ENCODE measurements at regions not wholly inside any gene's neighbourhood (a gene's known extent, or its start where the extent isn't known, plus 50 kb on each side); places are given as distances from the start of the nearest gene placed in this dataset.
"Not testable (repeated sequence)": the region's sequence is repeated elsewhere in the genome, so short reads cannot be mapped to it uniquely, and the experiment has no call there.

- no peak for TF ChIP-seq CTCF (IDR thresholded peaks at IDR 0.05)
- Histone ChIP-seq H3K4me1 (no peaks in the 10 kb centered on the region), H3K36me3 (no peaks in the 10 kb centered on the region), H3K27ac (no peak overlapping the region), H3K27me3 (no peaks in the 10 kb centered on the region), H3K9me3 (no peaks in the 10 kb centered on the region), H3K4me3 (no peak overlapping the region)
- no peak for DNase-seq
- ATAC-seq = no peak
- intact Hi-C loops (cut with DNase I) = no loop called here
Observed at GRCh38 chr9:31188496-31188895, 1195.9 kb upstream of the ACO1 start.

GRCh38 chr9:31210978-31211570, 1173.4 kb upstream of the ACO1 start:
- Histone ChIP-seq H3K9me3 (no peaks in the 10 kb centered on the region), H3K4me1 (no peaks in the 10 kb centered on the region), H3K36me3 (no peaks in the 10 kb centered on the region), H3K27ac (no peak overlapping the region), H3K27me3 (no peaks in the 10 kb centered on the region), H3K4me3 (no peak overlapping the region)
- TF ChIP-seq CTCF (IDR thresholded peaks at IDR 0.05) = no peak
- DNase-seq = peak; percentile 48
- peak; percentile 26 for ATAC-seq
- intact Hi-C loops (cut with DNase I) = no loop called here

- DNase-seq; intact Hi-C loops (cut with DNase I); H3K9me3 ChIP-seq; H3K4me1 ChIP-seq; H3K4me3 ChIP-seq; H3K36me3 ChIP-seq; H3K27me3 ChIP-seq; ATAC-seq; H3K27ac ChIP-seq: not testable (repeated sequence)
Observed at GRCh38 chr9:31229976-31230375, 1154.5 kb upstream of the ACO1 start.

GRCh38 chr9:31232485-31232884, 1152.0 kb upstream of the ACO1 start:
- Histone ChIP-seq H3K9me3 (no peaks in the 10 kb centered on the region), H3K4me1 (no peaks in the 10 kb centered on the region), H3K27me3 (no peaks in the 10 kb centered on the region), H3K4me3 (no peak overlapping the region), H3K27ac (no peak overlapping the region), H3K36me3 (no peaks in the 10 kb centered on the region)
- no peak for TF ChIP-seq CTCF (IDR thresholded peaks at IDR 0.05)
- intact Hi-C loops (cut with DNase I) = no loop called here
- DNase-seq (no peak), ATAC-seq (no peak)

GRCh38 chr9:31236344-31236743, 1148.1 kb upstream of the ACO1 start:
- DNase-seq (no peak), ATAC-seq (no peak)
- no peak for TF ChIP-seq CTCF (IDR thresholded peaks at IDR 0.05)
- no peak overlapping the region for H3K4me3 ChIP-seq
- H3K9me3 ChIP-seq = no peaks in the 10 kb centered on the region
- H3K27ac ChIP-seq = no peak overlapping the region
- intact Hi-C loops (cut with DNase I) = no loop called here
- H3K4me1 ChIP-seq = no peaks in the 10 kb centered on the region
- H3K36me3 ChIP-seq = no peaks in the 10 kb centered on the region
- no peaks in the 10 kb centered on the region for H3K27me3 ChIP-seq

GRCh38 chr9:31243386-31243785, 1141.1 kb upstream of the ACO1 start:
- Histone ChIP-seq H3K4me3 (no peak overlapping the region), H3K9me3 (no peaks in the 10 kb centered on the region), H3K27me3 (no peaks in the 10 kb centered on the region), H3K36me3 (no peaks in the 10 kb centered on the region), H3K27ac (no peak overlapping the region), H3K4me1 (no peaks in the 10 kb centered on the region)
- intact Hi-C loops (cut with DNase I) = no loop called here
- DNase-seq = no peak
- TF ChIP-seq CTCF (IDR thresholded peaks at IDR 0.05) = no peak
- no peak for ATAC-seq
